Stimulated activated CD8-positive, alpha-beta memory T cell treated with anti-CD3 and anti-CD28 coated beads, Interleukin-12 subunit alpha, Interleukin-12 subunit beta, amount 100 ng/mL, for 4 hours (primary cell): ENCODE measurements at regions not wholly inside any gene's neighbourhood (a gene's known extent, or its start where the extent isn't known, plus 50 kb on each side); places are given as distances from the start of the nearest gene placed in this dataset.
A peak's percentile ranks its signal among the peaks of the same experiment; 100 is the strongest.
"Not testable (repeated sequence)": the region's sequence is repeated elsewhere in the genome, so short reads cannot be mapped to it uniquely, and the experiment has no call there.

Experiments
- DNase-seq: peaks from one replicate; pipeline ENCODE4 v3.0.0-alpha.2; 2020; ENCODE audit warnings: low read depth

GRCh38 chr4:81375745-81376144, 96.0 kb downstream of the RASGEF1B start:
- no peak for DNase-seq

- DNase-seq, result no peak
Observed at GRCh38 chr4:81369886-81370285, 101.8 kb downstream of the RASGEF1B start.

GRCh38 chr4:81366779-81367178, 104.9 kb downstream of the RASGEF1B start:
- DNase-seq, result no peak

DNA sequence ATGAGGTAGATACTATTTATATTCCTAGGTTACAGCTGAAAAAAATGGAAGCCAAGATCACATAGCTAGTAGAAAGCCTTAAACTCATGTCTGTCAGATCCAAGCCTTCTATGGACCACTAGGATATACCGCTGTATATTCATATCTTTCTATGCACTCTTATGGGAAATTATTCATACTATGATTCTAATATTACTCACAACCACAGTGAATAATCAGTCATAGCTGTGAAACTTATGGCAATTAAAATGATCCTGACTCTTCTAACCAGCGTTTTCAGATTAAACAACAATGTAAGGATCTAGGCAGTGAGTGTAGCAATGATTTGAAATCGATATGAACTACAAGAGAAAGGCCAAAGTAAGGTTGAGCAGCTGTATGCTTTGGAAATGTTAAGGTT, 111.0 kb downstream of the RASGEF1B start:
- DNase-seq, result no peak

- no peak for DNase-seq
Observed at GRCh38 chr4:81359207-81359606, 112.5 kb downstream of the RASGEF1B start.

- DNase-seq, result no peak
Observed at GRCh38 chr4:81358154-81358553, 113.6 kb downstream of the RASGEF1B start.

DNA sequence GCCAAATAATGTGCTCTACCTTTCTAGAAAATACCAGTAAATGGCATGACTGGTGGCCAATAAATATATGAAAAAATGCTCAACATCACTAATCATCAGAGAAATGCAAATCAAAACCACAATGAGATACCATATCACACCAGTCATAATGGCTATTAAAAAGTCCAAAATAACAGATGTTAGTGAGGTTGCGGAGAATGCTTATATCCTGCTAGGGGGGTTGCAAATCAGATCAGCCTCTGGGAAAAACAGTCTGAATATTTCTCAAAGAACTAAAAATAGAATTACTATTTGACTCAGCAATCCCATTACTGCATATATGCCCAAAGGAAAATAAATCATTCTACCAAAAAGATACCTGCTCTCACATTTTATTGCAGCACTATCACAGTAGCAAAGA, 115.1 kb downstream of the RASGEF1B start:
- DNase-seq, result no peak

- DNase-seq, result no peak
Observed at GRCh38 chr4:81355136-81355535, 116.6 kb downstream of the RASGEF1B start.

DNA sequence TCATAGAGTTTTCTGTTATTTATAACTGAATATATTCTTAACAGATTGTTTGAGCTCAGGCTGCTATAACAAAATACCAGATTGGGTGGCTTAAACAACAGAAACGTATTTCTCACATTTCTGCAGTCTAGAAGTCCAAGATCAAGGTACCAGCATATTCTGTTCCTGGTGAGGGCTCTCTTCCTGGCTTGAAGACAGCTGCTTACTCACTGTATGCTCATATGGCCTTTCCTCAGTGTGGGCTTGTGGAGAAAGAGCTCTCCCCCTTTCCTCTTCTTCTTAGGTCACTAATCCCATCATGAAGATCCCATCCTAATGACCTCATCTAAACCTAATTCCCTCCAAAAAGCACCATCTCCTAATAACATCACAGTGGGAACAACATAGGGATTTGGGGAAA, 117.8 kb downstream of the RASGEF1B start:
- DNase-seq, result no peak

DNA sequence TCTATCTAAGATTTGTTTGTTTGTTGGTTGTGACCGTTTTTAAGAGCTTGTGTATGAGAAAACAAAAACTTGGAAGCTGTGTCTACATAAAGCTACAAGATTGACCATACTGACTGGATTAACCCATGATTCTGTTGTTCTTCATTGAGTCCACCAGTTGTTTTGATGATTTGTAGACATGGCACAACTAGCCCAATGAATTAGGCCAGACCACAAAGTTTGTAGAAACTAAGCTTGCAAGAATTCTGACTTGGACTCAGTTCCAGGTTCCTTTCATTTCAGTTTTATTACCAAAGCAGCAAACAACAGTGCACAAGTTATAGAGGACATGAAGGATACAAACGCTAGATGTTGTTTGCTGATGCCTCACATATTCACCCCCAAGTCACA, 119.3 kb downstream of the RASGEF1B start:
- DNase-seq, result no peak

- DNase-seq, result peak; percentile 4
Observed at GRCh38 chr4:81351654-81352445, 119.9 kb downstream of the RASGEF1B start.

DNA sequence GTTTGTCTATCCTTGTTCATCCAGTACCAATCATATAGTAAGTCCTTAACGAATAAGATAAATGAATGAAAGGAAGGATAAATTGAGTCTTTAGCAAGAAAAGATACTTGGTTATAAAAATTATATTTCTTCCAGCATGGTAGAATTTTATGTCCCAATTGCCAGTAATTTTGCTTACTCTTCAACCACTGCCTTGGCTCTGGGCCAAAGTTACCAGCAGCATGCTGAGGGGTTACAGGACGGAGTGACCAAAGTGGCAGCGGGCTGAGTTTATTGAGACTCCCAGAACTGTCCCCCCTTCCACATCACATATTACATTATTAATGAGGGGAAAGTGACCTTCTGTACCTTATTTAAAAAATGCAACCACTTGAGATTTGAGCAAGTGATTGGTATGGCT, 121.7 kb downstream of the RASGEF1B start:
- DNase-seq, result no peak

DNA sequence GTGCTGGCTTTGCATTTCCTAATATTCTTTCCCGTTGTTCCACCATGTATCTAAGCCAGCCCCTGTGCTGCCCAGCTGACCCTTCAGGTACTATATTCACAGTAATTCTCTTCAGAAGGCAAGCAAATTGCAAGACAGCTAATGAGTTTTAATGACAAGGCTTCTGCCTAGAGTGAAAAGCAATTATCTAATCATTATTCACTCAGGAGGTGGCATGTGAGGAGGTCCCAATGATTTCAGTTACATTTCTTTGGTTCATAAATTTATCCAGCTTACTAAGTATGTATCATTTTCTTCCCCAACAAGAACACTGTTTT, 123.0 kb downstream of the RASGEF1B start:
- DNase-seq, result no peak

DNA sequence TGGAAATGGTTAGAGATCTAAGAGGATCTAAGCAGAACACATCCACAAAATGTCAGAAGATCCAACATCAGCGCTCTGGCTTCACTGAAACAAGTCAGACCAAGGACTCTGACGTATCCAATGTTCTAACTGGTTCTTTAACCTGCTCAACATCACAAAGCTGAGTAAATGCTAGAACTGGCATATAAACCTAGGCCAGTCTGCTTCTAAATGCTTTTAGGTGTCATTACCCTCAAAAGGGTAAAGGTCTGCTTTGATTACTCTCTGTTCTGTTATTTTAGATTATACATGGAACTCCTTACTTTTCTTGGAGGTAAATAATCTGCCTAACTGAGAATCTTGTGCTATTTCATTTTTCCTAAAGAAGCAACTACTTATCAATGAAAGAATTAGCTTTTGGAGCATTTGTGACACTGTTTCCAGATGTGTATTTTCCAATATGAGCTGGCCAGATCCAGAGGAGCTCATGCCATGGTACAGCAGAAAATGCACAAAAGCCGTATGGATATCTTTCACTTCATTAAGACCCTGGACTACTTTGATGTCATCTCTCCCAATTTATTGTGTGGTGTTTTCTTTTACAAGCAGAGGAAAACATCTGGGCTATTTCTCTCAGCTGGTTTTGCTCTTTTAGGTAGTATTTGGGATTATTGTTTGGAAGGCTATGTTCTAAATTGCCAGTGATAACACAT, 123.5 kb downstream of the RASGEF1B start:
- no peak for DNase-seq

GRCh38 chr4:81346719-81347118, 125.0 kb downstream of the RASGEF1B start:
- DNase-seq, result no peak

- DNase-seq, result no peak
Observed at GRCh38 chr4:81343536-81343935, 128.2 kb downstream of the RASGEF1B start.

DNA sequence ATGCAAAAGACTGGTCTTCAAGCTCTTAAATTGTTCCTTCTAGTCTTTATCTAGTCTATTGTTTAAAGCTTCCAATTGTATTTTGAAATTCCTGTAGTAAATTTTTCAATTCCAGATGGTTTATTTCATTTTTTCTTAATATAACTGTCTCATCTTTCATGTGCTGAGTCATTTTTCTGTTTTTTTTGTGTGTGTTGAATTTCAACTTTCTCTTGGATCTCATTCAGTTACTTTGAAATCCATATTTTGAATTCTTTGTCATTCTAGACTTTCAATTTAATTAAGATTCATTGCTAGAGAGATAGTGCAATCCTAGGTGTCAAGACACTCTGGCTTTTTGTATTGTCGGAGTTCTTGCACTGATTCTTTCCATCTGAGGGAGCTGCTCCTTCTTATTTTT, 128.0 kb upstream of the PRKG2 start:
- DNase-seq, result no peak

DNA sequence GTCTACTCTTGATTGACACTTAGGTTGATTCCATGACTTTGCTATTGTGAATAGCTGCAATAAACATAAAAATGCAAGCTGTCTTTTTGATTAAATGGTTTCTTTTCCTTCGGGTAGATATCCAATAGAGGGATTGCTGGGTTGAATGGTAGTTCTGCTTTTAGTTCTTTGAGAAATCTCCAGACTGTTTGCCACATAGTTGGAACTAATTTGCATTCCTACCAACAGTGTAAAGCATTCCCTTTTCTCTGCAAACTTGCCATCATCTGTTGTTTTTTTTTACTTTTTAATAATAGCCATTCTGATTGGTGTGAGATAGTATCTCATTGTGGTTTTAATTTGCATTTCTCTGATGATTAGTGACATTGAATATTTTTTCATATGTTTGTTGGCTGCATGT, 122.2 kb upstream of the PRKG2 start:
- DNase-seq, result no peak

DNA sequence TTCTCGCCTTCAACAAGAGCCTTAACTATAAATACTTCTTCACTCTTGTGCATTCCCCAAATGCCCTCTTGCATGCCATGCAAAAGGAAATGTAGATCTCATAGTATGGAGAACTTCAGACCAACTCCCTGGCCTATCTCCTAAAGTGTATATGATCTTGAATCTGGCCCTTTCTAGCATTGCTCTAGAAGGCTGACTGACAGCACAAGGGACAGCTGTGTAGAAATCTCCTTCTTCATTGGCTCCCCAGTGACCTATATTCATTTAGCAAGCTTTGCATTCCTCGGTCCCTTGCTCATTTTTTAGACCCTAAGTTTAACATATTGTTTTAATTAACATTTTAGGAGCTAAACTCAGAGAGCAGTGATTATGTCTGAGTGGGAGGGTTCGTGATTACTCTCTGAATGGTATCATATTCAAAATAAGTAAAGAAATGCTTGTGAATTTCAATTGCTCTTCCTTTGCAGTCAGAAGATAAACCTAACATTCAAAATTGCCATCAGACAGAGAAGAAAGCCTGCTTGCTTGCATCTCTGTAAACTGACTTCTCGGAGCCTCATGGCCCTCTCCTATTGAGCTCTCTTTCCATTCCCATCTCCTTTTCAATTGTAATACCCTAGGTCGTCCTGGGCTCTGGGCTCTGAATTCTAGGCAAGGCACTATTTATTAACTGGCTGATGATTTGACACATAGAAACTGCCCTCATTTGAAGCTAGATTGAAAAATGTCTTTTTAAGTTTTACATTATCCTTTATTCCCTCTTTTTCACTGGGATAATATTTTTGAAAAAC, 120.3 kb upstream of the PRKG2 start:
- DNase-seq, result no peak

GRCh38 chr4:81330018-81330417, 115.0 kb upstream of the PRKG2 start:
- DNase-seq, result no peak

GRCh38 chr4:81326581-81326980, 111.6 kb upstream of the PRKG2 start:
- DNase-seq, result no peak

DNA sequence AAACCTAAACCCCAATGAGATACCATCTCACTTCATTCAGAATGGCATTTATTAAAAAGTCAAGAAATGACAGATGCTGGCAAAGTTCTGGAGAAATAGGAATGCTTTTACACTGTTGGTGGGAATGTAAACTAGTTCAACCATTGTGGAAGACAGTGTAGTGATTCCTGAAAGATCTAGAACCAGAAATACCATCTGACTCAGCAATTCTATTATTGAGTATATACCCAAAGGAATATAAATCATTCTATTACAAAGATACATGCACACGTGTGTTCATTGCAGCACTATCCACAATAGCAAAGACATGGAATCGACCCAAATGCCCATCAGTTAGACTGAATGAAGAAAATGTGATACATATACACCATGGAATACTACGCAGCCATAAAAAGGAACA, 109.6 kb upstream of the PRKG2 start:
- not testable (repeated sequence) for DNase-seq

GRCh38 chr4:81319657-81320056, 104.6 kb upstream of the PRKG2 start:
- DNase-seq, result no peak
